IPS-NIHi7 (cell line): ENCODE measurements at regions not wholly inside any gene's neighbourhood (a gene's known extent, or its start where the extent isn't known, plus 50 kb on each side); places are given as distances from the start of the nearest gene placed in this dataset.
"Not testable (repeated sequence)": the region's sequence is repeated elsewhere in the genome, so short reads cannot be mapped to it uniquely, and the experiment has no call there.

Experiments
- DNase-seq: peaks from one replicate; pipeline ENCODE4 v3.0.0; 2012; ENCODE audit warnings: mixed read lengths; ENCODE audit errors: extremely low spot score

- DNase-seq = no peak
Observed at GRCh38 chr13:106099765-106100164, 435.7 kb downstream of the EFNB2 start.

- DNase-seq = no peak
Observed at GRCh38 chr13:106098778-106099177, 436.7 kb downstream of the EFNB2 start.

DNA sequence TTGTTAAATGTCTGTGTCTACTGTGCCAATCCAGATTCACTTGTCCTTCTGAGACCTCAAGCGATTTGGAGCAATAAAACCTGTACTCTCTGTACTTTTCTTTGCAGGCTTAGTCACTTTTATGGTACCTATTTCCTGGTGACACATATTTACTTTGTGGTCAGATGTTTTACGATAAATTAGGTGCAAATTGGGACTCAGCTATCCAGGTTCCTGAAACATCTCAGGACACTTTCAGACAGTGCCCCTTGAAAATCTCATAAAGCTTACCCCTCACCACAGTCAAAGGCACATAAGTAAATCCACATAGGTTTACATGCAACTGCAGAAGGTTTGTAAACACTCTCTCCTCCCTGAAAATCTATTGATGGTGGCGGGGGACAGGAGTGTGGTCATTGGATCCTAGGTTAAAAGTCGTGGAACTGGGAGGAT lies 438.8 kb downstream of the EFNB2 start:
- no peak for DNase-seq

DNA sequence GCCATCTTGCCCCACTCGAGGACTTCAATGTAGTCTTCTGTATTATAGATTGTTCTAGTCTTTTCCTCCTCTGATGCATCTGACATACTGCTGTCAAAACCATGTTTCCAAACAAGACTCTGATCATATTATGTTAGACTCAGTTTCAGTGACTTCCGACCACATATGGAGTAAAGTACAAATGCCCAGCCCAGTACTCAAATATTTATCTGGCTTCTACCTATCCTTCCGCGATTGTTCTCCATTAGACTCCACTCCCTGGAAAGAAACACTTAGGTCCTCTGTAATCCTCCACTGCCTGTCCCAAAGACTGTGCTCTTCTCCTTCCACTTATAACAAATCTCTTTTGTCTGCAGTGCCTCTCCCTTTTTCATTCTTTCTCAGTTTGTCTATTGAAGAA lies 439.5 kb downstream of the EFNB2 start:
- DNase-seq = no peak

- DNase-seq = no peak
Observed at GRCh38 chr13:106095406-106095805, 440.1 kb downstream of the EFNB2 start.

DNA sequence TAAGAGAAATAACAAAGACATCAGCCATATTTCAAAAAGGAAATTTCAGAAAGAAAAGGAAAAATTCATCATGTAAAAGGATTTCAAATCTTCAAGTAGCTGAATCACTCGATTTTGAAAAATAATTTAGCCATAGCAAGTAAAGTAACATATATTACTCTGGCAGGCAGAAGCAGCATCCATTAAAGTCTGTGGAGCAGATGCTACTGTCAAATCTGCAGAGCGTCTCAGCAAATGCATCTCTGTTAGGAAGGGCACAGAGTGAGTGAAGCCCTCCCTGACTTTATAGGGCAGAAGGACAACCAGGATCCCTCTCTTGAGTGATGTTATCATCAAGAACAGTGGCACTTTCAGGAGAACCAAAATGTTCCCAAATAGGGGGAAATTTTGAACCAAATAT lies 445.5 kb downstream of the EFNB2 start:
- DNase-seq = no peak

DNA sequence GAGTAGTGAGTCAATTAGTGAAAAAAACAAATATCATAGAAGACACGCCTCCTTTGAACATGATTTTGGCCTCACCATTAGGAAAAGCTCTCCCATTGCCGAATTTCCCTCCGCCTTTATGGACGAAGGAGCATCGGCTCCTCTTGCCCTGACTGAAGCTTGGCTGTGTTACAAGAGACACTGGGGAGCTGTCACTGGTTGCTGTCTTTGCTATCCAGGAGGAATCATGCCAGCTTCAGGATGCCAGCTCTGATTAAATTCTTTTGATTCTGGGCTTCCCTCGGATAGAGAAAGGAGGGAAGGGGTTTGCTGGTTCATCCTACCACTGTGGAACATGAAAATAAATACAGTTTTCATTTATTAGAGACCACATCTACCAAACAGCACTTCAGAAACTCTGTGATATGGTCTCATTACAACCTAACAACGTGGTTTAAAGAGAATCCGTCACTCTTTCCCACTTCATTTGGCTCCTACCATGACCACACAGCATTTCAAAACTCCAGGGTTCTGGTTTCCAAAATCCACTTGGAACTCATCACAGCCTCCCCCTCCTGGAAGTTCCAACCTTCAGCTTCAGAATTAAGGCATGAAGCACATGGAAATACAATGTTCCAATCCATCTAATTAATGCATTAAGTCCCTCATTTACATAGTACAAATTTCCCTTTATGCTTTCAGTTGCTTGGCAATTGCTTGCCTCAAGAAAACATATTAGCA lies 446.0 kb downstream of the EFNB2 start:
- DNase-seq = no peak

- no peak for DNase-seq
Observed at GRCh38 chr13:106088085-106088484, 447.4 kb downstream of the EFNB2 start.

- DNase-seq = no peak
Observed at GRCh38 chr13:106087201-106087600, 448.3 kb downstream of the EFNB2 start.

DNA sequence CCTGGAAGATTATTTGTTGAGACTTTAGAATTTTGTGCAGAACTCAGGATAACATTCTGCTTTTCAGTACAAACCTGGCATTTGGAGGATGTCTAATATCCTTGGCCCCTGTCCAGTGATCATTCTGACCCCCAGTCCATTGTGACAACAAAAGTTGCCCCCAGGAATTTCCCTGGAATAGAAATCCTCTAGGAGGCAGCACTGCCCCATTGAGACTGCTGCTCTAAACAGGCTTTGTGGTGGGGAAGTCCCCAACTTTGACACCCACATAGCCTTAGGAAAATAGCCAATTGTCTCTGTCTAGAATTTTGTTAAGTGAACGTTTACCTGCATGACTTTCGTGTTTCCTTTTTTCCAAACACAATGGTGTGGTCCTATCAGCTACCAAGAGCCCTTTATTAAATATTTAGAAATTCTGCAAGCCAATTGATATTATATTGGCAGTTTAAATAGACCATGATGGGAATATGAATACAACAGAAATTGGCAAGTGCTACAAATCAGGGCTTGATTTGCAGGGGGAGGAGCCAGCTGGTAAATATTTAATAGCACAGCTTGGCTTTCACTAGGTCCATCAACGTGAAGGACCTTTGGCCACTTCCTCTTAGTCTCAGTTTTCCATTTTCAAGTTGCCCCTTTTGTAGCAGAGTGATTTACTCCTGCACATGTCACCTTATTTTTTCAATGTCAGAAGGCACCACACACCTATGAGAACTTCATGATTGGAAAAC lies 451.7 kb downstream of the EFNB2 start:
- DNase-seq = peak; percentile 66

GRCh38 chr13:106081221-106081620 lies 454.2 kb downstream of the EFNB2 start:
- not testable (repeated sequence) for DNase-seq

DNA sequence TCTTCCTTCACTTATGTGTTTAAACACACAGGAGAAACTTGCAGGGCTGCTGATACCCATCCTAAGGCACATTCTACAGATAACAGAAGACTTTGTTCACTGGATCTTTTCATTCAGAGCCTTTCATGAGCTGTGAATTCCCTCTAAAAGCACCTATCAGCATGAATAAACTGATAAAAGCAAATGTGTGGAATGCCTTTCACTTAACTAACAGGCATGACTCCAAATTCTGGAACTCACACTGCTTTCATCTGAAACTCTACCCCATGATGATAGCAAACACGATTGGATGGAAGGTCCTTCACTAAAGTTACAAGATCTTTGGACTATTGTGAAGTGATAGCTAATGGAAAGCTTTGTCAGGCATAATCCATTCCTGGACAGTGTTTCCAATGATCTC lies 457.3 kb downstream of the EFNB2 start:
- no peak for DNase-seq

- no peak for DNase-seq
Observed at GRCh38 chr13:106077017-106077416, 458.4 kb downstream of the EFNB2 start.

- DNase-seq = no peak
Observed at GRCh38 chr13:106072014-106072413, 463.4 kb downstream of the EFNB2 start.

DNA sequence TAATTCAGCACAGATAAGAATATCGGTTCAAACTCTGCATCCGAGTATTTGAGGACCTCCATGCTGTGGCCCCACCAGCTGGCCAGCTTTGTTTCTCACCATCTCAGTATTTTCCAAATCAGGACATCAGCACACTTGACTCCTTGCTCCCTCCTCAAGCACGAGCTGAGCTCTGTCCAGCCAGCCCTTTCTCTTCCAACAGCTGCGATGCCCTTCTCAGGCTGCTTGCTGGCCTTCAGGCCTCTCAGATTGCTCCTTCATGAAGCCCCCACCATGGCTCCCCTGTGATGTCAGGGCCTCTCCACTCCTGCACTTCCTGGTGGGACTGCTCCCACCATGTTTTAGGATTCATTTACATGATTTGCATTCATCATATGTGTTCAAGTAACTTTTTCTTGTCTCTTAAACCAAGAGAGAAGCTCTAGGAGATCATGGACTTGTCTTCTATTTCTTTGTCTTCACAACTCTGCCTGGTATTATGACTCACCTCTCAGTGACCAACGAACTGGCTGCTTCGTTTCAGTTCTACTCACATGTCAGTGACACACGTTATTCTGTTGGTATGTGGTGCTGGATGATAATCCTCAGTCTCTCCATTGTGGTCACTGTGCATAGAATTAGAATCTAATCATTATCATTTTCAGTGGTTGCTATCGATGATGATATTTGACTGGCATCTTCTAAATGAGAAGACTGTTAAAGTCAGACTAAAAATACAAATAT lies 471.7 kb downstream of the EFNB2 start:
- no peak for DNase-seq

- no peak for DNase-seq
Observed at GRCh38 chr13:106061781-106062180, 473.7 kb downstream of the EFNB2 start.

- DNase-seq = no peak
Observed at GRCh38 chr13:106056851-106057250, 478.6 kb downstream of the EFNB2 start.

GRCh38 chr13:106052200-106052767 lies 483.2 kb downstream of the EFNB2 start:
- peak; percentile 20 for DNase-seq

DNA sequence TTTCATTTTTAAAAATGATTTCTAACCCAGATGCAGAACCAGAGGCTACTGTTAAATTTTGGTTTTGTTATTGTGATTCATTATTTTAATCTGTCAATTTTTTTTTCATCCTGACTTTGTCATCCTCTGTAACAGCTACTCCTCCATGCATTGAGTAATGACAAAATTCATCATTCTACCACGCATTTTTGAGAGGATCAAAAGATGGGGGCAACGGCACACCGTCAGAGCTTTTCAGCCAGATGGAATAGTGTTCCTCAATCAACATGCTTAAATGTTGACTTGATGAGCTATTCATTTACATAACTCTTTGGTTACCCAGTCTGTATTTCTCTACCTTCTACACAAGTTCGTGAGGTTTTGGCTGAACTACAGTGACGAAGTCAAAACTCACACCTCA lies 486.3 kb downstream of the EFNB2 start:
- DNase-seq = no peak

DNA sequence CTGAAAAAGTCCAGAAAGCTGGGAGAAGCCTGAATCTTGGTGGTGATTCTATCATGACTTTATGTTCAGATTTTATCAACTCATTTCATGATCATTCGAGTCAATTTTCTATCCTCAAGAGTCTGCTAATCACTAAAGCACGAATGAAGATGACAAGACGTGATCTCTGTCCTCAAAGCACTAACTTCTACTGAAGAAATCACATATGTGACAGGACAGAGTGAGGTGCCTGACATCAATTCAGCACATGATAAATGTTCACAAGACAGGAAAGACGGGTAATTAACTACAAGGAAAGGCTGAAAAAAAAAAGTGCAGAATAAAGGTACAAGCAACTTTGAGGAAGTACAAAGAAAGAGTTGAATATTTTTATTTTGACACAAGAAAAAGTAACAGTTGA lies 487.1 kb downstream of the EFNB2 start:
- DNase-seq = no peak

DNA sequence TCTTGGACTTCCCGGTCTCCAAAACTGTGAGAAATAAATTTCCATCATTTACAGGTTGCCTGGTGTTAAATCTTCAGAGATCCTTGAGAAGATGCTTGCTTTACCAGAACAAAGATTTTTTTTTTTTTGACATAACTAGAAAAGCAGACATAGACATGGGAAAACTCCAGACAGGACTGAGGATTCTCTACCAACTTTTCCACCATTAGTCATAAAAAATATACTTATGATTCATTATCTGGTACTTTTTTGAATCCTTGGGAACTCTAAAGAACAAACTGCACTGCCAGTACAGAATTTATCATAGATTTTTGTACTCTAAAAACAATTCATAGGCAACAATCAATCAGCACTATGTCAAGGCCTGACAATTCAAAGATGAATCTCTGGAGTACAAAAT lies 487.6 kb downstream of the EFNB2 start:
- DNase-seq = no peak

- DNase-seq = no peak
Observed at GRCh38 chr13:106042996-106043581, 492.4 kb downstream of the EFNB2 start.
